GM18867 (cell line): ENCODE measurements at regions not wholly inside any gene's neighbourhood (a gene's known extent, or its start where the extent isn't known, plus 50 kb on each side); places are given as distances from the start of the nearest gene placed in this dataset.
"Not testable (repeated sequence)": the region's sequence is repeated elsewhere in the genome, so short reads cannot be mapped to it uniquely, and the experiment has no call there.

Source experiments
- ATAC-seq: cut with Tn5 transposase; IDR thresholded peaks from one replicate; pipeline ENCODE4 v1.9.1; 2021; ENCODE audit warnings: mild to moderate bottlenecking, moderate library complexity; ENCODE audit not compliant: unreplicated experiment

DNA sequence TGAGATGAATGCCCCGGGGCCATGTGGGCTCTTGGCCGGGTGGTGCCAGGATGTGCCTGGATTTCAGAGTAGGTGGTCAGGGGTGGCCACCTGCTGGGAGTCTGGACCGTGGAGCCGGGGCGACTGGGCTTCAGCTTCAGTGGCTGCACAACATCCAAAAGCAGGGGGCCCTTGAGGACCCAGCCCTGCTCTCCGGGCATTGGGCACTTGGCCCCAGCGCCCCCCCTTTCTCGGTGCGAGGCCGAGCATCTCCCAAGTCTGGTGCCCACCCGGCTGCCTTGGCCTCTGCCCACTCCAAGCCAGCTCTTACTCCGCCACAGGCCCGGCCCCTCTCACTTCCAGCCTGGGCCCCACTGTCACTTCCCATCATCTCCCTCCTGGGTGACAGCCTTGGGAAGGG lies 4429.0 kb upstream of the TPTE start:
- ATAC-seq: not testable (repeated sequence)

DNA sequence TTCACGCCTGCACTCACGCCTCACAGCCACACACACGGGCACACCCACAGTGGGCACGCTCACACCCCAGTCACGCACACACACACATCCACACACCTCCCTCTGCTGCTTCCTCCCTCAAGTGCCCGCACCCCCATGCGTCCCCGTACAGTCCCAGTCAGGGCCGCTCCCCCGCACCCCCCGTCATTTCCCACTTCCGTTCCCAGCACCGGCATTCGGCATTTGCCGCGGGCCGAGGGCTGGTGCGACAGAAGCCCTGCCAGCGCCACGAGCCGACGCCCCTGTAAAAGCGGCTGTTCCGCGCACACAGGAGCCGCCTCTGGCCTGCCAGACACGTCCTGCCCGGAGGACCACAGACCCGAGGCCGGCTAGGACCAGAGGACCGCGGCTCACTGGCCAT lies 4428.0 kb upstream of the TPTE start:
- ATAC-seq: not testable (repeated sequence)

DNA sequence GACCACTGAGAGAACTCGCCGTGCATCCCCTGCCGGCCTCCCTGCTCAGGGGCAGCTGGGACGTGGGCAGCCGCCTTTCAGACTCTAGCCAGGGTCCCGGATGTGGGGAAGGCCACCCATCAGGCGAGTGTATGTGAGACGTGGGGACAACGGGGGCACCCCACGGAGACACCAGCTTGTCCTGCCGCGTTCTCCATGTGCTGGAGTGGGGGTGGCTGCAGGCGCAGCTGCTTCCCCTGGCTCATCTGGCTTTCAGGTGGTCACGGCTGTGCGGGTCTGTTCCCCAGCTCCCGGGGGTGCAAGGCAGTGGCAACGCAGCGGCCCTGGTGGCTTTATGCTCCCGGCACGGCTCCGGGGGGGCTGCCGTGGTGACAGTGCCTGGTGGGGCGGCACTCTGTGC lies 4427.5 kb upstream of the TPTE start:
- ATAC-seq: not testable (repeated sequence)

DNA sequence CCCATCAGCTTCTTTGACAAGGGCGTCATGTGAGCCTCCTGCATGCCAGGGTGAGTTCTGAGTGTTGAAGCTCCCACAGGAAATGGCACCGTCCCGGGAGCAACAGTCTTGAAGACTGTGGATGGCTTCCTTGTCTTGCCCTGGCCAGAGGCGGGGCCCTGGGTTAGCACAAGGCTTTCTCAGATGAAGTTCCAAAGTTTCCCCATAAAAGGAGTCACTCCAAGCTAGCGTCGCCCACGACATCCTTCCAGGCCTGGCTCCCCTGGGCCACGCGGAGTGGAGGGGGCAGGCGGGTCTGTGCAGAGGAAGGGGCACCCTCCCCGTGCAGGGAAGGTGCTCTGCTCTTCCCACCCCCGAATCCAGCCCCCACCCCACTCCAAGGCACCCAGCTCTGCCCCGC lies 4426.1 kb upstream of the TPTE start:
- not testable (repeated sequence) for ATAC-seq

DNA sequence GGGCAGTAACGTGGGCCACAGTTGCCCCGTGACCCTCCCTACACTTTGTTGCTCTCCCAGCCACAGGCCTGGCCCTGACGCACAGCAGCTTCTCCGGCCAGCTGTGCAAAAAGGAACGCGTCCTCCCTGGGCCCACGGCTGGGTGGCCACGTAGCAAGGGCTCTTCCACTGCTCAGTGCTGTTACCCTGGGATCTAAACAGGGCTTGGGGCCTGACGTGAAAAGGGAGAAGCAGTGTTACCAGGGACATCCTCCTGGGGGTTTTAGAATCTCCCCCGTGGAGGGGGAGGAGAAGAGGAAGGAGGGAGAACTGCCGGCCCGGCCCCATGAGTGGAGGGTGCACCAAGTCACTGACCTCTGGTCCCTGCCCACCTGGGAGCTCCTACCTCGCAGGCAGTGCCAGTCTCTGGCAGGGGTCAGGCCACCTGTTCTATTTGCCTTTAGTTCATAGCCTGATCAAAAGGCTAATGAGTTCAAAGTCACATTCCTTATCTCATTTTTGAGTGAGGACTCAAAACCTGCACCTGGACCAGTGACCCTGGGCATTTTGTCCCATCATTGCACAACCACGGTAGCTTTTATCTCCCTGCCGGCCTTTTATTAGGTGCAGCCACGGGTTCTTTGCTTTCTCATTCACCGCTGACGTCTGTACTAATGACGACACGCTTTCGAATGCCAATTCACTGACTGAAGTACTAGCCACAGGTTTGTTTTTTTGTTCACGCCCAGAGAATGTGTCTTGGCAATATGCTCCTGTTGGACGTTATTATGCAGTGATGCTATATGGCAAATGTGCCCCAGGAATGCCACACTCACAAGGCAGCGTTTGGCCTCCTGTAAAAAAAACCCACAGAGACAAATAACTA lies 4424.6 kb upstream of the TPTE start:
- not testable (repeated sequence) for ATAC-seq

DNA sequence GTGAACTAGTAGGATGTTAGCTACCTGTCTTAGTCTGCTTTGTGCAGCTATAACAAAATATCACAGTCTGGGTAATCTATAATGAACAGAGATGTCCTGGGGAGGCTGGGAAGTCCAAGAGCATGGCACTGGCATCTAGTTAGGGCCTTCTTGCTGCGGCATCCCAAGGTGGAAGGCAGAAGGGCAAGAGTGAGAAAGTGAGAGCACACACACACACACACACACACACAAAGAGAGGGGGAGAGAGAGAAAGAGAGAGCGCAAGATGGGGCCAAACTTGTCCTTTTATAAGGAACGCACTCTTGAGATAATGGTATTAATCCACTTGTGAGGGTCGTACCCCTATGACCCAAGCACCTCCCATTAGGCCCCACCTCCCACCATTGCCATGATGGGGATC lies 4423.6 kb upstream of the TPTE start:
- not testable (repeated sequence) for ATAC-seq

DNA sequence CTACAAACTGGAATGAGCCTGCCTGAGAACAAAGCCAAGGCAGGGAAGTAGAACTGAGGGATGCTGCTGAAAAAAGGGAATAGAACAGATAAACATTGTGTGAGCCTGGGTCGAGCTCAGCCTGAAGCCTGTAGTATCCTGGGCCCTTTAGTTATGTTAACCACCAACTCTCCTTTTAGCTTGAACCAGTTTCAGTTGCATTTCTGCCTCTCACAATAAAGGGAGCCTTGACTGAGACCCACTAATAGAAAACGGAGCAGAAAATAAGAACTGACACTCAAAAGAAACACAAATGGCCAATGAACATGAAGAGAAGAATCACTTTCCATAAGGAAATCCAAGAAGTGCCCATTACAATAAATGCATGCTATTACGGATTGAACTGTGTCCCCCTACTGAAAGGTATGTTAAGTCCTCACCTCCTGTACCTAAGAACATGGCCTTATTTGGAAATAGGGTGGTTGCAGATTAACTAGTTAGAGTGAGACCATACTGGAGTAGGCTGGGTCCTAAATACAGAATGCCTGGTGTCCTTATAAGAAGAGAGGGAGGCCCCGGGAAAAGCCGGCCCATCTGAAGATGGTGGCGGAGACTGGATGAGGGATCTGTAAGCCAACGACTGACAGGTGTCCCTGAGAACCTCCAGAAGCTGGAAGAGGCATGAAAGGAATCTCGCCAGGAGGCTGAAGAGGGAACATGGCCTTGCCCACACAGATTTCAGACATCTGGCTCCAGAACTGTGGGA lies 4423.0 kb upstream of the TPTE start:
- ATAC-seq: peak; percentile 67

DNA sequence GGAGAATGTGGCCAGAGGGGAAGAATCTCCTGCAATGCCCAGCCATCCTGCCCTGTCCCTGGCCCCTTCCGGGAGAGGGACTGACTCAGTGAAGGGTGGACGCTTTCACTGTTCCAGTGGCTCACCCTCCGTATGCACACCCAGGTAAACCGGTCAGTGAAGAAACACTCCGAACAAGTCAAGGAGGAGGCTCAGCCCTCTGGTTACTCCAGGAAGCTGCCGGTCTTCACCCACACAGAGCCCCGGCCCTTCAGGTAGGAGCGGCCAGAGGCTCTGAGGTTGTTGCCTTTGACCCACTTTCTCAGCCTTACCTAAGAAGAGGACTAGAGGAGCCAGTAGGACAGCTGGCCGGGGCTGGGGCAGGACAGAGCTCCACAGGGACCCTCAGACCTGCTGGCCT lies 4419.8 kb upstream of the TPTE start:
- not testable (repeated sequence) for ATAC-seq

DNA sequence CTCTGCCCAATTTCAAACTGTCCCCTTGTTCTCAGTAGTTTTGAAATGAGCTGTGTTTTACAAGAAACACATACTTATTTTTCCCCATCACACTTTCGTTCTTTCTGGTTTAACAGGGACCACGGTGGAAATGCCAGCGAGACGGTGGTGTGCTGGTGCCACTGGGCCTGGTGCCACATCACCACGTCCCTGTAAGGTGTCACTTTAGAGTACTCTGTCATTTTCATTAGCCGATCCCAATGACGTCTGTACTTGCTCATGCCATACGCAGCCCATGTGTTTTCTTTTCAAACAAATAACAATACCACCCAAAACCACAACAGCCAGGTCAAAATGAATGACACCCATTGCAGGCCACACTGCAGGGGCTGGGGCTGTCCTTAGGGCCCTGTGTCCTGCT lies 4416.8 kb upstream of the TPTE start:
- ATAC-seq: not testable (repeated sequence)

DNA sequence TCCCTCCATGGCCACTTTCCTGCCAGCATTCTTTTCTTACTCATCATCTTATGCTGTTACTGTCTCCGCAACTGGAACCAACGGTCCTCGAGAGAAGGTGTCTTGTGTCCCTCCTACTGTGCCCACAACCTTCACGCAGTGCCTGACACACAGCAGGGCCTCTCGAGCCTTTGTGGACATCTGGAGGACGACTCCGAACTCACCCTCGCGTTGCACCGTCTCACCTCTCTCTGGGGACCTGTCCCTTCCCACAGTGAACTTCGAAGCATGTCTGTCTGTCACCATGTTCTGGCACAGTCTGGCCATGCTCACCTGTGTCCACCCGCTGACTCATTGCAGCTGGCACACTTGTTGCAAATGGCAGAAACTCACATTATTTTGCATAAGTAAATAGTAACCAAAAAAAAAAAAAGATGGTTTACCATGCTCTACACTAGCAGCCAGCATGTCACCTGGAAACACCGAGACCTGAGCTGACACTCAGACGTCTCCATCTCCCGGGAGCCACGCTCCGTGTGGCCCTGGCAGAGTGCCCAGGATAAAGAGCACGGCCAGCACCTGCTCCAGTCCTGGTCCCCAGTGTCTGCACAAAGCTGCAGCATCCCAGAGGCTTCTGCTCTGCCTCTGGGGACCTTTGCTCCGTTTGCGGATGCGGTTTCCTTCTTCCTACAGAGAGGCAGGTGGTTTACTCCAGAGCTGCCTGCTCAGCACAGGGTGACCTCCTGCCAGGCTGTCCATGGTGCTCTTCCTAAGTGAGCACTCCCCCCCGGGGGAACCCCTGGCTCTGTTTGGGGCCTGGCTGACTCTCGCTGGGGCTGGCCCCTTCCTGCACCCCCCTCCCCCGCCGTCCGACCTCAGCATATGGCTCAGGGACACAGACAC lies 4414.5 kb upstream of the TPTE start:
- not testable (repeated sequence) for ATAC-seq

DNA sequence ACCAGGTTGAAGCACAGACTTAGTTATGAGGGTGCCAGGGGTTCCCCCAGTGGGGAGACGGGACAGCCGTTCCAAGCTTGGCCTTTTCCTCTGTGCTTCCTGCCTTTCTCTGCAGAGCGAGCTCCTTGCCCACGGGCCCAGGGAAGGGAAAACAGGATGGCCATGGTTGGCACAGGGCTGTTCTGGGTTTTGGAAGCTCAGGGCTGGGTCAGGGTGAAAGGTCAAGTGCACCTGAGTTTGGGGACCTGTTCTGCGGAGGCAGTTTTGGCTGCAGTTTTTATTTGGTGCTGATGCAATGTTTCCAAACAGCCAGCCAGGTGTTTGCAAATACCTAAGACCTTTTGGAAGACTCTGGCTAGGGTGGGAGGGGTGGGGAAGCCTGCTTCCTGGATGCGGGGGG lies 4412.5 kb upstream of the TPTE start:
- not testable (repeated sequence) for ATAC-seq

DNA sequence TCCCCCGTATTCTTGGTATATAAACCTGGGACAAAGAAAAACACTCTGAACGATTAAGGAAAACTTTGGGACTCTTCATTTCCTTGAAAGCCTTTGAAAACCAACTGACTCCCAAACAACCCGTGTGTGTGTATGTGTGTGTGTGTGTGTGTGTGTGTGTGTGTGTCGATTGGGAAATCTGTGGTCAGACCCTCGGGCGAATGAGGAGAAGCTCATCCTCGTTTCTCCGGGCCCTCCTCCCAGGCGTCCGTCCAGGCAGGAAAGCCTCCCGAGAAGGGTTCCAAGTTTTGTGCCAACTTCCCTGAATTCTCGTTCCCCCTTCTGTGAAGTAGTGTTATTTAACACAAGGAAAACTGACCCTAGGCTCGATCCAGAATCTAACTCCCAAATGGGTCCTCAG lies 4411.6 kb upstream of the TPTE start:
- not testable (repeated sequence) for ATAC-seq

DNA sequence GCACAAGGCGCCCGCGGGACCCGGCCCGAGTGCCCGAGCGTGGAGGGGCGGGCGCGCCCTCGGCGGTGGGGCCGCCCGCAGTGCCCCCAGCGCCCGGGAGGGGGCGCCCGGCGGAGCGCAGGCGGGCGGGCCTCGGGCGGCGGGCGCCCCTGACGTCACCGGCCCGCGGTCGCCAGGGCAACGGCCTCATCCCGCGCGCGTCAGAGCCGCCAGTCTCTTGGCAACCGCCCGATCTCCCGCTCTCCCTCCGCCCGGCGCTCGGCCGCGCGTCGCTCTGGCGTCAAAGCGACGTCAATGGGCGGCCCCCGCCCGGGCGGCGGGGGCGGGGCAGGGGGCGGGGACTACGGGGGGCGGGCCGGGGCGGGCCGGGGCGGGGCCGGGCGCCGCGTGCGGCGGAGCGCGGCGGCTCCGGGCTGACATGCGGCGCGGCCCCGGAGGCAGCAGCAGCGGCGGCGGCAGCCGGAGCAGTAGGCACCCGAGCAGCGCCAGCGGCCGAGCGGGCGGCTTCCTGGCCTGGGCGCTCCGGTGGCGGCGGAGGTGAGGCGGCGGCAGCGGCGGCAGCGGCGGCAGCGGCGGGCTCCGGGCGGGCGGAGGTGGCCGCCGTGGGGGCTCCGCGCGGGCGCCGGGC lies 4410.6 kb upstream of the TPTE start:
- ATAC-seq: peak; percentile 78

DNA sequence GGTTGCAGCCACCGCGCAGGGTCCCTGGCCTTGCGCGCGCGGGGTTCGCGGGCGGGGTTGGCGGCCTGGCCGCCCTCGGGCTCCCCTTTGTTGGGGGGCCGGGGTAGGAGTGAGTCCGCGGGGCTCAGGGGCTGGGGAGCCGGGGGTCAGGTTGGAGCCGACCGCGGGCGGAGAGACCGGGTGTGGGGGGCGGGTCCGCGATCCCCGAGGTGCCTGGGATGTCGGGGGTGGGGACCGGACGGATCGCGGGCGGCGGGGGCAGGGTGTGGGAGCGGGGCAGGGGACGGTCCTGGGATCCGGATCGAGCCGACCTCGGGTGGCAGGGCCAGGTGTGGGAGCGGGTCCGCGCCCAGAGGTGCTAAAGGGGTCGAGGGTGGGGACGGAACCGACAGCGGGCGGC lies 4410.0 kb upstream of the TPTE start:
- ATAC-seq: peak; percentile 11

DNA sequence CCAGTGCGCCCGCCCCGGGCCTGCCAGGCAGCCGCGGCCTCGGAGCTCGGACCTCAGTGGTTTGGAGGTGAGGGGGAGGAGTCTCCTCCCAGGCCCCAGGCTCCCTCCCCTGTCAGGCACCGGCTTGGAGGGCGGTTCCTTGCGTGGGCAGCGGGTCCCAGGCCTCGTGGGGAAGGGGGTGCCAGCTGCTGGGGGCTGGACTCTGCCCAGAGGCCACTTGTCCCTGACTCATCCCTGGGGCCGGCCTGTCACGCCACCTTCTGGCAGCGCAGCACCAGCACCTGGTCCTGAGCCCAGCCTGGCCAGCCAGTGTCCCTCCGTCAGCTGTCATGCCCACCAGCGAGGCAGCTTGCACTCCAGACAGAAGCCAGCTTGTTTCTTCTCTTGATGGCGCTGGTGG lies 4403.0 kb upstream of the TPTE start:
- not testable (repeated sequence) for ATAC-seq

DNA sequence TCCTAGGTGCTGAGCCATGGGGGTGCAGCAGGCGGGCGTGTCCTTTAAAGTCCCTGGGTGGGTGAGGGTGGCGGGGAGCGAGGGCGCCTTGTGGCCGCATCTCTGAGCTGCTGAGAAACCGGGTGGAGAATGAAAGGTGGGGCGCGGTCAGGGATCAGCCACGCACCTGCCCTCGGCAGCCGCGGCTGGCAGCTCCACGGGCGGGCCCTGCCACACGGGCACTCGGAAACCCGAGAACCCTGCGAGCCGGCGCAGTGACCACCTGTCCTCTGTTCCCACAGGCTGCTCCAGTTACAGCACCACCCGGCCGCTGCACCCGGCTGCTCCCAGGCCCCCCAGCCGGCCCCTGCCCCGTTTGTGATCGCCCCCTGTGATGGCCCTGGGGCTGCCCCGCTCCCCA lies 4400.5 kb upstream of the TPTE start:
- ATAC-seq: not testable (repeated sequence)

DNA sequence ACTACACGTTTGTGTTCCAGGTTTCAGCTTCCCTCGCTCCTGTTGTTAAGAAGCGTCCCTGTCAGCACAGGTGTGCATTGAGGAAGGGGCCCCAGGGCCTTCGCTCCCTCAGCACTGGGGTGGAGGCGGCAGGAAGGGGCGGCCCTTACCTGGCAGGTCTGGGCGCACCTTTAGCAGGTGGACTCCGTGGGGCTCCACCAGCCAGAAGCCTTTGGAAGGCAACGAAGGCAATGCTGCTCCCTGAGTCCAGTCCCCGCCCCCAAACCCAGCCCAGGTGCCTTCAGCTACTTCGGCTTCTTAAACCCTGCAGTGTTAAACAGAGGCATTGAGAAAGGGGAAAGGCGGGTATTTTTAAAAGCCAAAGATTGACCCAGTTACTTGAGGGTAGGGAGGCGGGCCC lies 4398.8 kb upstream of the TPTE start:
- ATAC-seq: not testable (repeated sequence)

DNA sequence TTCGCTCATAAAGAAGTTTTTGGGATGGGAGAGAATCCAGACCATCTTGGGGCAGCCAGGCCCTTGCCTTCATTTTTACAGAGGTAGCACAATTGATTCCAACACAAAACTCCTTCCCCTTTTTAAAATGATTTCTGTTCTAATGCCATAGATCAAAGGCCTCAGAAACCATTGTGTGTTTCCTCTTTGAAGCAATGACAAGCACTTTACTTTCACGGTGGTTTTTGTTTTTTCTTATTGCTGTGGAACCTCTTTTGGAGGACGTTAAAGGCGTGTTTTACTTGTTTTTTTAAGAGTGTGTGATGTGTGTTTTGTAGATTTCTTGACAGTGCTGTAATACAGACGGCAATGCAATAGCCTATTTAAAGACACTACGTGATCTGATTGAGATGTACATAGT lies 4398.2 kb upstream of the TPTE start:
- ATAC-seq: not testable (repeated sequence)

DNA sequence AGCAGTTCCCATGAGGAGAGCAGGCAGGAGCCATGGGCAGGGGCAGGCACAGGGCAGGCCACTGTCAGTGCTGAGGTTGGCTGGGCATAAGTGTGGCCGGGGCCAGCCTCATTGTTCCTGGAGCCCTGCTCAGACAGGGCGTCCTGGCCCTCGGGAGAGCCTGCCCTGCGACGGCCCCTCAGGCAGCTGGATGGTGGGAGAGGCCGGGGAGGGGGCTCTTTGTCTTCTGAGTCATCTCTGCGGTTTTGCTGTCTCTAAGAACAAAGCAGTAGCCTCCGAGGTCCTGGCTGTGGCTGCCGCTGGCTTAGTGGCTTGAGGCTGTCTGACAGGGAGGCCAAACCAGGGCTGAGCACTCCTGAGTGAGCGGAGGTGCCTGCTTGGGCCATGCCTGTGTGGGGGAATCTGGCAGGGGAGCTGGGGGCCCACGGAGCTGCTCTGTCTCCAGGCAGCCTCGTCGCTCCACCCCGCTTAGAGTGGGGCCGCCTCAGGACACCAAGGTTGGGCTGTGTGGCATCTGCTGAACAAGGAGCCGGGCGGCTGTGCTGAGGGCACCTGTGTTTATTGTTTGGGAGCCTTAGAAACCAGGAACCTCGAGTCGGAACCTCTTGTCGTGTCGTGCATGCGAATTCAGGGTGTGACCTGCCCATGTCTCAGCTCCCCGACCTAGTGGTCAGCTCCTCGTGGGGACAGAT lies 4395.7 kb upstream of the TPTE start:
- ATAC-seq: not testable (repeated sequence)
